ENCODE measurements at regions not wholly inside any gene's neighbourhood (a gene's known extent, or its start where the extent isn't known, plus 50 kb on each side); places are given as distances from the start of the nearest gene placed in this dataset.

GRCh38 chr6:169165561-169166300 lies 87.9 kb downstream of the THBS2 start:
- no peaks in the 10 kb centered on the region for H3K9me3 ChIP-seq
- no peaks in the 10 kb centered on the region for H3K36me3 ChIP-seq
- TF ChIP-seq, protein P1, sequence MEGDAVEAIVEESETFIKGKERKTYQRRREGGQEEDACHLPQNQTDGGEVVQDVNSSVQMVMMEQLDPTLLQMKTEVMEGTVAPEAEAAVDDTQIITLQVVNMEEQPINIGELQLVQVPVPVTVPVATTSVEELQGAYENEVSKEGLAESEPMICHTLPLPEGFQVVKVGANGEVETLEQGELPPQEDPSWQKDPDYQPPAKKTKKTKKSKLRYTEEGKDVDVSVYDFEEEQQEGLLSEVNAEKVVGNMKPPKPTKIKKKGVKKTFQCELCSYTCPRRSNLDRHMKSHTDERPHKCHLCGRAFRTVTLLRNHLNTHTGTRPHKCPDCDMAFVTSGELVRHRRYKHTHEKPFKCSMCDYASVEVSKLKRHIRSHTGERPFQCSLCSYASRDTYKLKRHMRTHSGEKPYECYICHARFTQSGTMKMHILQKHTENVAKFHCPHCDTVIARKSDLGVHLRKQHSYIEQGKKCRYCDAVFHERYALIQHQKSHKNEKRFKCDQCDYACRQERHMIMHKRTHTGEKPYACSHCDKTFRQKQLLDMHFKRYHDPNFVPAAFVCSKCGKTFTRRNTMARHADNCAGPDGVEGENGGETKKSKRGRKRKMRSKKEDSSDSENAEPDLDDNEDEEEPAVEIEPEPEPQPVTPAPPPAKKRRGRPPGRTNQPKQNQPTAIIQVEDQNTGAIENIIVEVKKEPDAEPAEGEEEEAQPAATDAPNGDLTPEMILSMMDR (IDR thresholded peaks at IDR 0.05) = no peak
- intact Hi-C loops (cut with DNase I) = no loop called here
- H3K4me3 ChIP-seq = no peak overlapping the region
- no peak overlapping the region for H3K27ac ChIP-seq
- no peaks in the 10 kb centered on the region for H3K27me3 ChIP-seq
- no peak for DNase-seq
- H3K4me1 ChIP-seq = no peaks in the 10 kb centered on the region
- no peak overlapping the region for H3K9ac ChIP-seq (ENCODE audit: low read depth in 2 of 2, low read length in 2 of 2)

- Histone ChIP-seq H3K36me3 (no peaks in the 10 kb centered on the region), H3K27me3 (no peaks in the 10 kb centered on the region), H3K9me3 (no peaks in the 10 kb centered on the region), H3K9ac (ENCODE audit: low read depth in 2 of 2, low read length in 2 of 2) (no peak overlapping the region), H3K4me1 (no peaks in the 10 kb centered on the region), H3K4me3 (no peak overlapping the region), H3K27ac (no peak overlapping the region)
- intact Hi-C loops (cut with DNase I) = no loop called here
- TF ChIP-seq, protein P1 (IDR thresholded peaks at IDR 0.05) = no peak
- no peak for DNase-seq
Observed at GRCh38 chr6:169164986-169165385, 88.7 kb downstream of the THBS2 start.

DNA sequence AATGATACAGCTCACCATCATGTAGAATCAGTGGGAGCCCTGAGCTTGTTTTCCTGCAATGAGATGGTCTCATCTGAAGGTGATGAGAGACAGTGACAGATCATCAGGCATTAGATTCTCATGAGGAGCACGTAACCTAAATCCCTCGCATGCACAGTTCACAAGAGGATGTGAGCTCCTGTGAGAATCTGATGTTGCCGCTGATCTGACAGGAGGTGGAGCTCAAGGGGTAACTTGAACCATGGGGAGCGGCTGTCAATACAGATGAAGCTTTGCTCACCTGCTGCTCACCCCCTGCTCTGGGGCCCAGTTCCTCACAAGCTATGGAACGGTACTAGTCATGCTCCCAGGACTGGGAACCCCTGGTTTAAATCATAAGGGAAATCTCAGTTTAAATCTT lies 89.2 kb downstream of the THBS2 start:
- Histone ChIP-seq H3K27me3 (no peaks in the 10 kb centered on the region), H3K4me3 (no peak overlapping the region), H3K4me1 (no peaks in the 10 kb centered on the region), H3K9ac (ENCODE audit: low read depth in 2 of 2, low read length in 2 of 2) (no peak overlapping the region), H3K27ac (no peak overlapping the region), H3K36me3 (no peaks in the 10 kb centered on the region), H3K9me3 (no peaks in the 10 kb centered on the region)
- no peak for DNase-seq
- intact Hi-C loops (cut with DNase I) = no loop called here
- TF ChIP-seq, protein P1 (IDR thresholded peaks at IDR 0.05) = no peak

DNA sequence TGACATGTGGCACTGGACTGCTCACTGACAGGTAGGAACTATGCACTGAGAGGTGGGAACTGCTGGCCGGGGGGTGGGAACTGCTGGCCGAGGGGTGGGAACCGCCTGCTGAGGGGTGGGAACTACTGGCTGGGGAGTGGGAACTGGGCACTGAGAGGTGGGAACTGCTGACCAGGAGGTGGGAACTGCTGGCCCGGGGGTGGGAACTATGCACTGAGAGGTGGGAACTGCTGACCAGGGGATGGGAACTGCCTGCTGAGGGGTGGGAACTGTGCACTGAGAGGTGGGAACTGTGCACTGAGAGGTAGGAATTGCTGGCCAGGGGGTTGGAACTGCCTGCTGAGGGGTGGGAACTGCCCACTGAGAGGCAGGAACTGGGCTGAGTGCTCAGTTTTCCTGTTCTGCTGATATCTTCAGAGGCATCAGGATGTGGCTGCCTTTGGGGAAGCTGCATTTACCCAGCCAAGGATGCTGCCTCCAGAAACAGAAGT lies 90.2 kb downstream of the THBS2 start:
- no peak overlapping the region for H3K27ac ChIP-seq
- H3K4me3 ChIP-seq = no peak overlapping the region
- intact Hi-C loops (cut with DNase I) = no loop called here
- TF ChIP-seq, protein P1 (IDR thresholded peaks at IDR 0.05) = no peak
- DNase-seq = no peak
- H3K27me3 ChIP-seq = no peaks in the 10 kb centered on the region
- H3K4me1 ChIP-seq = no peaks in the 10 kb centered on the region
- H3K36me3 ChIP-seq = no peaks in the 10 kb centered on the region
- H3K9ac ChIP-seq (ENCODE audit: low read depth in 2 of 2, low read length in 2 of 2) = no peak overlapping the region
- H3K9me3 ChIP-seq = no peaks in the 10 kb centered on the region

GRCh38 chr6:169162752-169163407 lies 90.8 kb downstream of the THBS2 start:
- Histone ChIP-seq H3K27me3 (no peaks in the 10 kb centered on the region), H3K36me3 (no peaks in the 10 kb centered on the region), H3K9me3 (no peaks in the 10 kb centered on the region), H3K27ac (no peak overlapping the region), H3K9ac (ENCODE audit: low read depth in 2 of 2, low read length in 2 of 2) (no peak overlapping the region), H3K4me1 (no peaks in the 10 kb centered on the region), H3K4me3 (no peak overlapping the region)
- DNase-seq = no peak
- intact Hi-C loops (cut with DNase I) = no loop called here
- TF ChIP-seq, protein P1 (IDR thresholded peaks at IDR 0.05) = no peak
